T-cell (primary cell): ENCODE measurements at regions not wholly inside any gene's neighbourhood (a gene's known extent, or its start where the extent isn't known, plus 50 kb on each side); places are given as distances from the start of the nearest gene placed in this dataset.

Experiments
- ATAC-seq, 4 experiments: fragments of 200-7000 bp in 3 of 4; fragments of 150-1000 bp in 1 of 4; cut with Tn5 transposase; replicated peaks in 1 of 4; 1 replicate in 3 of 4; 2 replicates in 1 of 4; pipeline ENCODE4 v1.10.0; 2021; ENCODE audit warnings: moderate library complexity in 3 of 4, mild to moderate bottlenecking in 2 of 4, moderate number of reproducible peaks in 1 of 4
- CTCF ChIA-PET, 2 donors: fragments of 300-600 bp; sonication (Branson Sonifier 250); formaldehyde crosslinking; loops; one replicate each; lab custom pipeline; 2022; ENCODE audit warnings: antibody characterized with exemption in 2 of 2; lab: Charles Lee
- POLR2A ChIA-PET, 2 donors: fragments of 300-600 bp; sonication (Branson Sonifier 250); formaldehyde crosslinking; loops; one replicate each; lab custom pipeline; 2022; ENCODE audit warnings: antibody characterized with exemption in 2 of 2; lab: Charles Lee
- DNase-seq, 35 experiments: peaks; one replicate each; pipeline versions ENCODE4 v3.0.0 to v3.0.0-alpha.2; 2013 to 2023
- H3K27ac ChIP-seq: one replicate; pipeline ENCODE4 v1.5.1; 2013; ENCODE audit warnings: low read length
- H3K27me3 ChIP-seq, 2 experiments: replicated peaks in 1 of 2; 1 replicate in 1 of 2; 2 replicates in 1 of 2; pipeline versions ENCODE4 v1.6.1 to v1.7.0; 2013; ENCODE audit warnings: low read length in 1 of 2, mixed read lengths in 1 of 2; ENCODE audit not compliant: control insufficient read depth in 2 of 2, insufficient read depth in 2 of 2; ENCODE audit errors: extremely low read depth in 1 of 2
- H3K36me3 ChIP-seq, 2 donors: 1 replicate in 1 of 2; 2 replicates in 1 of 2; pipeline versions ENCODE4 v1.6.1 to v1.7.0; 2013; ENCODE audit warnings: low read length in 1 of 2; ENCODE audit not compliant: control insufficient read depth in 2 of 2, insufficient read depth in 1 of 2; ENCODE audit errors: extremely low read depth in 1 of 2
- H3K4me1 ChIP-seq, 2 experiments: 1 replicate in 1 of 2; 2 replicates in 1 of 2; pipeline versions ENCODE4 v1.6.1 to v1.7.0; 2013; ENCODE audit warnings: low read length in 2 of 2, mixed read lengths in 1 of 2; ENCODE audit not compliant: insufficient read depth in 2 of 2, control insufficient read depth in 1 of 2; ENCODE audit errors: extremely low read depth in 1 of 2
- H3K4me3 ChIP-seq, 2 donors: 1 replicate in 1 of 2; 2 replicates in 1 of 2; pipeline versions ENCODE4 v1.5.1 to v1.7.0; 2013; ENCODE audit warnings: mild to moderate bottlenecking in 2 of 2, low read length in 1 of 2, moderate library complexity in 1 of 2; ENCODE audit not compliant: control insufficient read depth in 1 of 2; ENCODE audit errors: extremely low read depth in 1 of 2
- H3K9me3 ChIP-seq: 2 replicates; pipeline ENCODE4 v1.7.0; 2013
- H3K27ac Mint-ChIP-seq, 2 donors: one replicate each; pipeline ENCODE4 v1.8.0; 2020 to 2021; ENCODE audit warnings: mild to moderate bottlenecking in 2 of 2, mixed read lengths in 2 of 2
- H3K27me3 Mint-ChIP-seq, 2 donors: one replicate each; pipeline ENCODE4 v1.8.0; 2021 to 2022; ENCODE audit warnings: mixed read lengths in 2 of 2
- H3K36me3 Mint-ChIP-seq: one replicate; pipeline ENCODE4 v1.8.0; 2021; ENCODE audit warnings: mixed read lengths
- H3K4me1 Mint-ChIP-seq, 3 donors: one replicate each; pipeline ENCODE4 v1.8.0; 2020 to 2022; ENCODE audit warnings: mixed read lengths in 3 of 3, mild to moderate bottlenecking in 1 of 3
- H3K4me3 Mint-ChIP-seq, 3 donors: one replicate each; pipeline ENCODE4 v1.8.0; 2020 to 2022; ENCODE audit warnings: mild to moderate bottlenecking in 3 of 3, mixed read lengths in 3 of 3, moderate library complexity in 3 of 3
- H3K9me3 Mint-ChIP-seq, 3 donors: one replicate each; pipeline ENCODE4 v1.8.0; 2020 to 2022; ENCODE audit warnings: mixed read lengths in 3 of 3
- WGBS: methylation state at CpG from one replicate; pipeline ENCODE4 v1.1.5; 2013; ENCODE audit warnings: missing lambda C conversion rate; ENCODE audit not compliant: insufficient coverage; 5-methylcytosine and 5-hydroxymethylcytosine counted together

- WGBS = no CpG with 5 or more reads among the region's 3 CpGs
- DNase-seq (no peak), ATAC-seq (no peak)
- H3K9me3 Mint-ChIP-seq = peaks cover 16 to 28% (median 24%) of the 10 kb centered on the region in 3 donors
- H3K9me3 ChIP-seq = no peaks in the 10 kb centered on the region
- CTCF ChIA-PET = no interaction called here
- no peak overlapping the region for H3K27ac Mint-ChIP-seq
- no peaks in the 10 kb centered on the region for H3K4me1 ChIP-seq
- POLR2A ChIA-PET = no interaction called here
- no peaks in the 10 kb centered on the region for H3K4me1 Mint-ChIP-seq
- no peaks in the 10 kb centered on the region for H3K27me3 ChIP-seq
- no peaks in the 10 kb centered on the region for H3K36me3 Mint-ChIP-seq
- H3K4me3 Mint-ChIP-seq = no peak overlapping the region
- H3K27me3 Mint-ChIP-seq = no peaks in the 10 kb centered on the region
- H3K27ac ChIP-seq = no peak overlapping the region
- no peak overlapping the region for H3K4me3 ChIP-seq
- H3K36me3 ChIP-seq = no peaks in the 10 kb centered on the region
These were observed 1489.1 kb downstream of the BRINP3 start for GRCh38 chr1:188988589-188988988.

GRCh38 chr1:188991221-188991930 lies 1486.3 kb downstream of the BRINP3 start:
- DNase-seq (no peak), ATAC-seq (no peak)
- ChIA-PET CTCF (no interaction called here), POLR2A (no interaction called here)
- H3K36me3 ChIP-seq = no peaks in the 10 kb centered on the region
- H3K27me3 Mint-ChIP-seq = no peaks in the 10 kb centered on the region
- H3K9me3 Mint-ChIP-seq = peaks cover 7 to 16% (median 11%) of the 10 kb centered on the region in 3 donors
- no peak overlapping the region for H3K27ac Mint-ChIP-seq
- H3K4me1 Mint-ChIP-seq = no peaks in the 10 kb centered on the region
- no CpG with 5 or more reads among the region's 2 CpGs for WGBS
- H3K27me3 ChIP-seq = no peaks in the 10 kb centered on the region
- no peaks in the 10 kb centered on the region for H3K9me3 ChIP-seq
- H3K4me1 ChIP-seq = no peaks in the 10 kb centered on the region
- H3K36me3 Mint-ChIP-seq = no peaks in the 10 kb centered on the region
- no peak overlapping the region for H3K4me3 ChIP-seq
- no peak overlapping the region for H3K4me3 Mint-ChIP-seq
- H3K27ac ChIP-seq = no peak overlapping the region

DNA sequence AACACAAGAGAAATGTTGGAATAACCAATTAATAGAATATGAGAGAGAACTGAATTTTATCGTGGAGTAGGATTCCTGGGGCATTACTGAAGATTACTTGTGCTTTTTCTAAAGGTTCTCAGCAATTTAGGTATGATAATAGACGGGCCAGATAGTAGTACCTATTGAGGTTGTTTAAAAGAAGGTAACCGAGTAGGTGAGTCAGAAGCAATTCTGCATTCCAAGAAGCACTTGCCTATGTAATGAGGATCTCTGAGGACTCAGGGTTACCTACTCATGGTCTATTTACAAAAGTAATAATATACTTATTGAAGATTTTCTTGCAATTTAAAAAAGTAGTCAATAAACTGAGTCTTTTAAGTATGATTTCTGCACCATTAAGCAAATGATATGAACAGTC lies 1469.8 kb downstream of the BRINP3 start:
- no peaks in the 10 kb centered on the region for H3K4me1 ChIP-seq
- Mint-ChIP-seq H3K4me1 (no peaks in the 10 kb centered on the region), H3K36me3 (no peaks in the 10 kb centered on the region), H3K4me3 (no peak overlapping the region), H3K27ac (no peak overlapping the region), H3K27me3 (no peaks in the 10 kb centered on the region), H3K9me3 (peaks cover 0 to 11% (median 5%) of the 10 kb centered on the region in 3 donors)
- DNase-seq = no peak
- no peaks in the 10 kb centered on the region for H3K9me3 ChIP-seq
- H3K27me3 ChIP-seq = no peaks in the 10 kb centered on the region
- no peak overlapping the region for H3K4me3 ChIP-seq
- no peaks in the 10 kb centered on the region for H3K36me3 ChIP-seq
- WGBS = 17% methylated on average over 2 of the region's 3 CpGs
- no peak overlapping the region for H3K27ac ChIP-seq
- ChIA-PET CTCF (no interaction called here), POLR2A (no interaction called here)
- ATAC-seq = no peak

DNA sequence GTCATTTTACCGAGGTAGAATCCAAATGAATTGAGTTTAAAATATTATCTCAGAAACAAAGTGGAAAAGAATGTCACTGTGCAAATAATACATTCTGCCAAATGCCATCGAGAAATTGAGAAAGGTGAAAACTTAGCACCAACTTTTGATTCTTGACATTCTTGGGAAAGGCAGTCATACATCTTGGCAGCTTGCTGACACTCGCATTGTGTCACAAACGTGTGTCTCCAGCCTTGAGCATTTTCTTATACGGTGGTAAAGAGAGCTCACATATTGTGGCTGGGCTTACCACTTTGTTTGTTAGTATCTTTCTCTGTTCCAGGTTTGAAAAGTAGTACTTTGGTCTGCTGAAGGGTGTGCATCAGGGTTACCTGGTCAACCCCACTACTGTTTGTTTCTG lies 1456.1 kb downstream of the BRINP3 start:
- ChIA-PET POLR2A (no interaction called here), CTCF (no interaction called here)
- H3K4me1 Mint-ChIP-seq = no peaks in the 10 kb centered on the region
- no peaks in the 10 kb centered on the region for H3K27me3 ChIP-seq
- H3K9me3 ChIP-seq = no peaks in the 10 kb centered on the region
- DNase-seq = no peak
- H3K27ac Mint-ChIP-seq = no peak overlapping the region
- H3K4me3 Mint-ChIP-seq = no peak overlapping the region
- no peaks in the 10 kb centered on the region for H3K36me3 ChIP-seq
- no peaks in the 10 kb centered on the region for H3K4me1 ChIP-seq
- no peaks in the 10 kb centered on the region for H3K27me3 Mint-ChIP-seq
- H3K4me3 ChIP-seq = no peak overlapping the region
- H3K36me3 Mint-ChIP-seq = no peaks in the 10 kb centered on the region
- H3K9me3 Mint-ChIP-seq = peaks cover 13 to 27% (median 14%) of the 10 kb centered on the region in 3 donors
- no peak overlapping the region for H3K27ac ChIP-seq
- ATAC-seq = no peak
- WGBS = 78% methylated on average over 5 of the region's 5 CpGs

DNA sequence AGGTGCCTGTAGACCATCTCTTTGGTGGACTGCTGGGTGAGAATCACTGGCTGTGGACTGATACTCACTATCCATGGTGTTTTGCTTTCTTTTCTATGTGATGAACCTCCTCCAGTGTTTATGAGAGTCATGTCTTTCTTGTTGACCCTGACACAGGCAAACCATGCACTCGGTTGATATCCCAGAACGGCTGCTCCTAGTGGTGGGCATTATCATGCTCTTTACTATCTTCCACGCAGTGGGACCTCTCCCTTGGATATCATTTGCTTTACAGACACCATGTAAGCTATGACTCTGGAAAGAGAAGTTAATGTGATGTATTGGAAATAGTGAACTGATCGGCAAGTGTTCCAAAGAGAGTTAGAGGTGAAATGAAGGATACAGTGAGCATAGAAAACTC lies 1455.6 kb downstream of the BRINP3 start:
- CTCF ChIA-PET = no interaction called here
- no peak for DNase-seq
- Histone ChIP-seq H3K27ac (no peak overlapping the region), H3K36me3 (no peaks in the 10 kb centered on the region), H3K27me3 (no peaks in the 10 kb centered on the region), H3K4me3 (no peak overlapping the region), H3K4me1 (no peaks in the 10 kb centered on the region), H3K9me3 (no peaks in the 10 kb centered on the region)
- no peak for ATAC-seq
- H3K27ac Mint-ChIP-seq = no peak overlapping the region
- POLR2A ChIA-PET = no interaction called here
- H3K36me3 Mint-ChIP-seq = no peaks in the 10 kb centered on the region
- H3K4me1 Mint-ChIP-seq = no peaks in the 10 kb centered on the region
- peaks cover 9 to 22% (median 10%) of the 10 kb centered on the region in 3 donors for H3K9me3 Mint-ChIP-seq
- WGBS = no CpG with 5 or more reads among the region's 4 CpGs
- no peaks in the 10 kb centered on the region for H3K27me3 Mint-ChIP-seq
- H3K4me3 Mint-ChIP-seq = no peak overlapping the region

- H3K36me3 ChIP-seq = no peaks in the 10 kb centered on the region
These were observed 1450.2 kb downstream of the BRINP3 start for GRCh38 chr1:189027512-189027911.

DNA sequence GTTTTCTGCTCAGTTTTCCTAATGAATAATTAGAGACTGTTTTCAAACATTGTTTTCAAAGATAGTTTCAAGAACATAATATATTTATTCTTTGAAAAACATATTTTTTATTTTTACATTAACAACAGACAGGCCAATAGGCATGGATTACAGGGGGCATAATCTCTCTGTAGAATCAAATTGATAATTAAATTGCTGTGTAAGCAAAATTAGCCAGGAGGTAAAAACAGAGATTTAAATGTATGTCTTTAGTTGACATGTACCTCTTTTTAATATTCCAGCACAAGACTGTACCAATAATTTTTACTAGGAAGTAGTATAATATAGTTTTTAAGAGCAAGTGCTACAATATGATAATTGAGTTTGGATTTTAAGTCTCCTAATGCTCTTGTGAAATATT lies 1444.5 kb downstream of the BRINP3 start:
- ATAC-seq (no peak), DNase-seq (no peak)
- ChIA-PET POLR2A (no interaction called here), CTCF (no interaction called here)
- no peak overlapping the region for H3K27ac ChIP-seq
- Mint-ChIP-seq H3K4me3 (no peak overlapping the region), H3K27me3 (no peaks in the 10 kb centered on the region), H3K27ac (no peak overlapping the region), H3K9me3 (peaks cover 0 to 14% (median 1%) of the 10 kb centered on the region in 3 donors), H3K36me3 (no peaks in the 10 kb centered on the region), H3K4me1 (no peaks in the 10 kb centered on the region)
- H3K36me3 ChIP-seq = no peaks in the 10 kb centered on the region
- H3K27me3 ChIP-seq = no peaks in the 10 kb centered on the region
- H3K9me3 ChIP-seq = no peaks in the 10 kb centered on the region
- H3K4me1 ChIP-seq = no peaks in the 10 kb centered on the region
- no peak overlapping the region for H3K4me3 ChIP-seq

More at GRCh38 chr1:189027512-189027911, 1450.2 kb downstream of the BRINP3 start:
- 86% methylated on average over 2 of the region's 5 CpGs for WGBS
- POLR2A ChIA-PET = no interaction called here
- H3K27ac Mint-ChIP-seq = no peak overlapping the region
- Histone ChIP-seq H3K4me3 (no peak overlapping the region), H3K4me1 (no peaks in the 10 kb centered on the region), H3K27me3 (no peaks in the 10 kb centered on the region), H3K9me3 (no peaks in the 10 kb centered on the region), H3K27ac (no peak overlapping the region)
- DNase-seq (no peak), ATAC-seq (no peak)
- no peaks in the 10 kb centered on the region for H3K4me1 Mint-ChIP-seq
- H3K9me3 Mint-ChIP-seq = peaks cover 5 to 21% (median 16%) of the 10 kb centered on the region in 3 donors
- no peaks in the 10 kb centered on the region for H3K27me3 Mint-ChIP-seq
- no peak overlapping the region for H3K4me3 Mint-ChIP-seq
- CTCF ChIA-PET = no interaction called here
- H3K36me3 Mint-ChIP-seq = no peaks in the 10 kb centered on the region
